HepG2 (cell line): ENCODE measurements at regions not wholly inside any gene's neighbourhood (a gene's known extent, or its start where the extent isn't known, plus 50 kb on each side); places are given as distances from the start of the nearest gene placed in this dataset.

Experiments used
- ATAC-seq: fragments of 200-7000 bp; cut with Tn5 transposase; 3 replicates; pipeline ENCODE4 v1.9.1; 2020; ENCODE audit warnings: mild to moderate bottlenecking, moderate library complexity
- BruUV-seq: library from RNA; stranded (reverse); fragments of 400-500 nt; replicated peaks from 2 replicates; lab custom pipeline; 2021; lab: Mats Ljungman, UMichigan
- CTCF ChIA-PET: fragments of 300-600 bp; formaldehyde crosslinking; extraction: SDS; loops from one replicate; lab custom pipeline; 2021; ENCODE audit warnings: low total read pairs, inconsistent platforms, low intra/inter-chr PET ratio; lab: Yijun Ruan, JAX
- POLR2A ChIA-PET: fragments of 350-600 bp; sonication (Branson Sonifier 250); formaldehyde crosslinking; loops from one replicate; lab custom pipeline; 2020; ENCODE audit warnings: antibody characterized with exemption, inconsistent platforms; lab: Yijun Ruan, JAX
- DNase-seq: peaks from one replicate; pipeline ENCODE4 v3.0.0-alpha.2; 2015; ENCODE audit warnings: low spot score
- FAIRE-seq: peaks from 3 replicates; lab custom pipeline; 2011; peaks lifted over from hg19 to GRCh38; lab: Jason Lieb, UNC
- H2AFZ ChIP-seq: one replicate; pipeline ENCODE4 v1.6.1; 2011; ENCODE audit warnings: low read length, inconsistent platforms
- H3K27ac ChIP-seq: fragments of 300-600 bp; 3 replicates; pipeline ENCODE4 v1.8.0; 2011; ENCODE audit warnings: mixed run types, mild to moderate bottlenecking, mixed read lengths, low read length, inconsistent platforms; ENCODE audit not compliant: insufficient read depth; ENCODE audit errors: extremely low read length
- H3K27me3 ChIP-seq, 2 experiments: fragments of 200-600 bp in 1 of 2; 2 replicates in 1 of 2; 3 replicates in 1 of 2; pipeline versions ENCODE4 v1.6.0 to v1.8.0; 2011; ENCODE audit warnings: low read length in 2 of 2, mild to moderate bottlenecking in 2 of 2, moderate library complexity in 2 of 2, inconsistent platforms in 1 of 2; ENCODE audit not compliant: insufficient read depth in 2 of 2, control insufficient read depth in 1 of 2
- H3K36me3 ChIP-seq, 2 experiments: fragments of 200-600 bp in 1 of 2; replicated peaks in 1 of 2; 2 replicates in 1 of 2; 3 replicates in 1 of 2; pipeline versions ENCODE4 v1.5.1 to v1.8.0; 2011; ENCODE audit warnings: low read length in 2 of 2, inconsistent platforms in 1 of 2; ENCODE audit not compliant: insufficient read depth in 2 of 2, control insufficient read depth in 1 of 2
- H3K4me1 ChIP-seq: 2 replicates; pipeline ENCODE4 v1.5.1; 2012; ENCODE audit warnings: low read length, inconsistent platforms; ENCODE audit not compliant: insufficient read depth
- H3K4me2 ChIP-seq: 2 replicates; pipeline ENCODE4 v1.6.0; 2011; ENCODE audit warnings: low read depth, low read length, inconsistent platforms
- H3K4me3 ChIP-seq, 3 experiments: fragments of 200-600 bp in 1 of 3; sonication (generic), shearing (Covaris generic) in 1 of 3; replicated peaks in 1 of 3; 2 replicates each; pipeline ENCODE4 v1.5.1; 2011 to 2016; ENCODE audit warnings: low read length in 3 of 3, inconsistent platforms in 2 of 3, low read depth in 2 of 3, mild to moderate bottlenecking in 2 of 3, control low read depth in 1 of 3, mixed read lengths in 1 of 3; ENCODE audit not compliant: insufficient read depth in 1 of 3
- H3K79me2 ChIP-seq: one replicate; pipeline ENCODE4 v1.6.1; 2011; ENCODE audit warnings: low read length, inconsistent platforms; ENCODE audit not compliant: insufficient read depth
- H3K9ac ChIP-seq: 2 replicates; pipeline ENCODE4 v1.6.0; 2011; ENCODE audit warnings: mild to moderate bottlenecking, low read depth, low read length, inconsistent platforms; ENCODE audit not compliant: insufficient read depth
- H3K9me3 ChIP-seq: 2 replicates; pipeline ENCODE4 v1.5.1; 2012; ENCODE audit warnings: mild to moderate bottlenecking, low read length
- H4K20me1 ChIP-seq: 2 replicates; pipeline ENCODE4 v1.6.0; 2011; ENCODE audit warnings: inconsistent platforms, mild to moderate bottlenecking, low read length, moderate library complexity; ENCODE audit not compliant: insufficient read depth
- AKAP8 ChIP-seq: sonication (generic); formaldehyde crosslinking; IDR thresholded peaks from 2 replicates; pipeline ENCODE4 v1.5.1; 2020; ENCODE audit warnings: mild to moderate bottlenecking, missing genetic modification reagents
- ARID3A ChIP-seq: IDR thresholded peaks from 2 replicates; pipeline ENCODE4 v1.6.1; 2012; ENCODE audit warnings: low read depth, low read length, improper control_type of control experiment
- KAT7 ChIP-seq: IDR thresholded peaks from 2 replicates; pipeline ENCODE4 v1.6.1; 2018; ENCODE audit warnings: borderline replicate concordance, missing compliant biosample characterization
- KDM5A ChIP-seq: fragments of 200-600 bp; sonication (generic); IDR thresholded peaks from 2 replicates; pipeline ENCODE4 v1.7.0; 2018; ENCODE audit warnings: antibody characterized with exemption, mild to moderate bottlenecking, low read length, borderline replicate concordance
- MED1 ChIP-seq: sonication (generic); formaldehyde crosslinking; IDR thresholded peaks from 2 replicates; pipeline ENCODE4 v1.4.0; 2020; ENCODE audit warnings: missing genetic modification reagents
- MIXL1 ChIP-seq: IDR thresholded peaks from 2 replicates; pipeline ENCODE4 v1.6.1; 2016
- PHF8 ChIP-seq: sonication (generic); formaldehyde crosslinking; IDR thresholded peaks from 2 replicates; pipeline ENCODE4 v1.5.0; 2020; ENCODE audit warnings: missing genetic modification reagents
- SAFB2 ChIP-seq: sonication (generic); formaldehyde crosslinking; IDR thresholded peaks from 2 replicates; pipeline ENCODE4 v1.5.1; 2020; ENCODE audit warnings: missing genetic modification reagents, low read depth, mild to moderate bottlenecking, borderline replicate concordance
- TARDBP ChIP-seq: sonication (generic); formaldehyde crosslinking; IDR thresholded peaks from 2 replicates; pipeline ENCODE4 v1.8.0; 2022; ENCODE audit warnings: mild to moderate bottlenecking, missing genetic modification reagents
- TCF12 ChIP-seq, 2 experiments: fragments of 450-650 bp in 1 of 2; sonication (generic) in 1 of 2; formaldehyde crosslinking in 1 of 2; IDR thresholded peaks; 2 replicates each; pipeline versions ENCODE4 v1.6.1 to v1.8.0; 2017 to 2022; ENCODE audit warnings: antibody characterized with exemption in 1 of 2, mild to moderate bottlenecking in 1 of 2, missing genetic modification reagents in 1 of 2, moderate library complexity in 1 of 2
- ZBTB34 ChIP-seq: sonication (generic); formaldehyde crosslinking; IDR thresholded peaks from 2 replicates; pipeline ENCODE4 v1.8.0; 2022; ENCODE audit warnings: mild to moderate bottlenecking, missing genetic modification reagents
- ZNF607 ChIP-seq: sonication (generic); formaldehyde crosslinking; IDR thresholded peaks from 2 replicates; pipeline ENCODE4 v1.5.1; 2020; ENCODE audit warnings: missing genetic modification reagents, mild to moderate bottlenecking, borderline replicate concordance
- ZNF644 ChIP-seq: IDR thresholded peaks from 2 replicates; pipeline ENCODE4 v1.6.1; 2016; ENCODE audit warnings: low read depth
- ZNF687 ChIP-seq: sonication (generic); formaldehyde crosslinking; IDR thresholded peaks from 2 replicates; pipeline ENCODE4 v1.5.1; 2020; ENCODE audit warnings: mild to moderate bottlenecking, missing genetic modification reagents, moderate library complexity
- ZNF724P ChIP-seq: sonication (generic); formaldehyde crosslinking; IDR thresholded peaks from 2 replicates; pipeline ENCODE4 v1.8.0; 2022; ENCODE audit warnings: missing genetic modification reagents, borderline replicate concordance
- ZNF776 ChIP-seq: sonication (generic); formaldehyde crosslinking; IDR thresholded peaks from 2 replicates; pipeline ENCODE4 v1.4.0; 2020; ENCODE audit warnings: mild to moderate bottlenecking, missing genetic modification reagents
- WGBS: methylation state at CpG from one replicate; pipeline ENCODE4 v1.1.6; 2017; ENCODE audit warnings: low lambda C conversion rate; 5-methylcytosine and 5-hydroxymethylcytosine counted together
- in situ Hi-C: cut with HindIII; loops from 2 replicates; pipeline ENCODE4 v1.10.0; 2017; ENCODE audit warnings: low pct_unique_long_range_greater_than_20kb; ENCODE audit not compliant: extremely low pct_ligation_motif_present
- intact Hi-C: fragments of 100-400 bp; cut with micrococcal nuclease; formaldehyde crosslinking; loops from one replicate; pipeline ENCODE4 v1.10.0; 2022; ENCODE audit not compliant: unreplicated experiment

GRCh38 chr9:3151672-3152576, 308.0 kb upstream of the PUM3 start:
- 3% methylated on average over 7 of the region's 7 CpGs for WGBS
- no peaks in the 10 kb centered on the region for H3K9me3 ChIP-seq
- peaks cover 59% of the 10 kb centered on the region for H3K4me1 ChIP-seq
- no peaks in the 10 kb centered on the region for H4K20me1 ChIP-seq
- TSS peak; percentile 67 for BruUV-seq
- H3K36me3 ChIP-seq: no peaks in the 10 kb centered on the region
- H3K79me2 ChIP-seq: no peaks in the 10 kb centered on the region
- in situ Hi-C loops: no loop called here
- FAIRE-seq (peak; percentile 71), DNase-seq (peak; percentile 88), ATAC-seq (peak; percentile 95)
- H2AFZ ChIP-seq: no peak overlapping the region
- intact Hi-C loops: loop anchor here (1.0 to 5.0 kb wide), 2 partner anchors 25 to 290 kb away; no protein-coding TSS in a partner anchor
- peak overlapping the region; percentile 72 for H3K4me2 ChIP-seq
- H3K9ac ChIP-seq: peak overlapping the region; percentile 62
- H3K27me3 ChIP-seq: no peaks in the 10 kb centered on the region
- CTCF ChIA-PET: no interaction called here
- peak overlapping the region in 2 of 3 experiments; percentile 46; a peak in 3 of 6 replicates for H3K4me3 ChIP-seq
- H3K27ac ChIP-seq: peak overlapping the region; percentile 77
- POLR2A ChIA-PET: interaction anchor here (1.1 to 1.2 kb wide), 2 partner anchors 308 to 374 kb away, joined by 3 read pairs; partner anchors contain the start of gene PUM3
- TF ChIP-seq TARDBP (CRISPR knock-in tag) (0 out of 2 replicates have a peak, but pooled peaks have one; percentile 29), KDM5A (no peak), ZNF776 (CRISPR knock-in tag) (no peak), MIXL1 (CRISPR knock-in tag) (peak; percentile 57; the same call in 1 of the 2 replicates), ZNF644 (CRISPR knock-in tag) (peak; percentile 48; the same call in 1 of the 2 replicates), ARID3A (no peak), ZNF607 (no peak), ZNF724P (CRISPR knock-in tag) (no peak), KAT7 (CRISPR knock-in tag) (no peak), PHF8 (CRISPR knock-in tag) (no peak; the same call in 1 of the 2 replicates), ZBTB34 (CRISPR knock-in tag) (0 out of 2 replicates have a peak, but pooled peaks have one; percentile 48), ZNF687 (CRISPR knock-in tag) (no peak), SAFB2 (no peak), MED1 (CRISPR knock-in tag) (peak; percentile 83), AKAP8 (CRISPR knock-in tag) (no peak), TCF12 (IDR thresholded peaks at IDR 0.05) (no peak), TCF12 (CRISPR knock-in tag; IDR thresholded peaks at IDR 0.05) (no peak)
